HEK293T (cell line): ENCODE measurements at regions not wholly inside any gene's neighbourhood (a gene's known extent, or its start where the extent isn't known, plus 50 kb on each side); places are given as distances from the start of the nearest gene placed in this dataset.

Experiments used
- CTCF ChIA-PET: fragments of 350-600 bp; formaldehyde crosslinking; extraction: SDS; loops from one replicate; lab custom pipeline; 2021; ENCODE audit warnings: antibody characterized with exemption, inconsistent platforms; lab: Yijun Ruan, JAX
- POLR2A ChIA-PET: fragments of 350-600 bp; formaldehyde crosslinking; extraction: SDS; loops from one replicate; lab custom pipeline; 2020; ENCODE audit warnings: antibody characterized with exemption, inconsistent platforms; lab: Yijun Ruan, JAX
- DNase-seq: peaks from one replicate; pipeline ENCODE4 v3.0.0; 2012; ENCODE audit warnings: mixed read lengths; ENCODE audit errors: extremely low spot score
- ARNT ChIP-seq: fragments of 450-650 bp; IDR thresholded peaks from 2 replicates; pipeline ENCODE4 v1.6.1; 2017; ENCODE audit warnings: mild to moderate bottlenecking
- BHLHE40 ChIP-seq: fragments of 450-650 bp; IDR thresholded peaks from 2 replicates; pipeline ENCODE4 v1.6.1; 2016; ENCODE audit warnings: mild to moderate bottlenecking, moderate library complexity, borderline replicate concordance
- CTBP1 ChIP-seq: fragments of 450-650 bp; IDR thresholded peaks from 2 replicates; pipeline ENCODE4 v1.6.1; 2016; ENCODE audit warnings: borderline replicate concordance
- ELF4 ChIP-seq: fragments of 450-650 bp; IDR thresholded peaks from 2 replicates; pipeline ENCODE4 v1.6.1; 2017; ENCODE audit warnings: antibody characterized with exemption
- FOXA1 ChIP-seq: fragments of 450-650 bp; IDR thresholded peaks from 2 replicates; pipeline ENCODE4 v1.6.1; 2016; ENCODE audit warnings: mild to moderate bottlenecking
- FOXK2 ChIP-seq: fragments of 450-650 bp; IDR thresholded peaks from 2 replicates; pipeline ENCODE4 v1.6.1; 2016; ENCODE audit warnings: mild to moderate bottlenecking
- FOXM1 ChIP-seq: fragments of 450-650 bp; IDR thresholded peaks from 2 replicates; pipeline ENCODE4 v1.6.1; 2017; ENCODE audit warnings: mild to moderate bottlenecking, borderline replicate concordance
- HDGF ChIP-seq: fragments of 450-650 bp; IDR thresholded peaks from 2 replicates; pipeline ENCODE4 v1.6.1; 2017; ENCODE audit warnings: antibody characterized with exemption, borderline replicate concordance
- L3MBTL2 ChIP-seq: fragments of 450-650 bp; conservative IDR thresholded peaks from 2 replicates; pipeline ENCODE4 v1.6.1; 2016; ENCODE audit warnings: mild to moderate bottlenecking
- LEF1 ChIP-seq: fragments of 450-650 bp; IDR thresholded peaks from 2 replicates; pipeline ENCODE4 v1.6.1; 2017; ENCODE audit warnings: mild to moderate bottlenecking, borderline replicate concordance
- NFRKB ChIP-seq: fragments of 450-650 bp; IDR thresholded peaks from 2 replicates; pipeline ENCODE4 v1.6.1; 2016; ENCODE audit warnings: mild to moderate bottlenecking, moderate library complexity
- SP1 ChIP-seq: fragments of 450-650 bp; IDR thresholded peaks from 2 replicates; pipeline ENCODE4 v1.6.1; 2017
- SUZ12 ChIP-seq: fragments of 450-650 bp; IDR thresholded peaks from 2 replicates; pipeline ENCODE4 v1.6.1; 2016; ENCODE audit warnings: mild to moderate bottlenecking
- TARDBP ChIP-seq: fragments of 450-650 bp; IDR thresholded peaks from 2 replicates; pipeline ENCODE4 v1.6.1; 2016
- ZNF384 ChIP-seq: fragments of 450-650 bp; IDR thresholded peaks from 2 replicates; pipeline ENCODE4 v1.6.1; 2016
- TF ChIP-seq, protein P1 (sequence below): fragments of 450-650 bp; IDR thresholded peaks from 2 replicates; pipeline ENCODE4 v1.6.1; 2016

DNA sequence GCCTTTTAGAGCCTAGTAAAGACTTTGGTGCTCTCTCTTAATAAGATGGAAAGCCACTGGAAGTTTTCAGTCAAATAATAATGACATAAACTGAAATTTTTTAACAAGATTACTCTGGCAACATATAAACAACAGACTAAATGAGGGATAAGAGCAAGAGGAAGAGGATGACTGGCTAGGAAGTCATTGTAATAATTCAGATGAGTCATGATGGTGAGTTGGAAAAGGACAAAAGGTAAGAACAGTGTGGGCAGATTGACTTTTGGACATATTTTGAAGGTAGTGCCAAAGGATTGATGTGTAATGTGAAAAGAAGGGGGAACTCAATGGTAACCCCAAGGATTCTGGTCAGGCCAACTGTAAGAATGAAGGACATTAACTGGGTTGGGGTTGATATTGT lies 310.3 kb downstream of the NOL4 start:
- POLR2A ChIA-PET: no interaction called here
- no peak for DNase-seq
- CTCF ChIA-PET: no interaction called here
- no peak for TF ChIP-seq TARDBP
- no peak for TF ChIP-seq L3MBTL2
- no peak for TF ChIP-seq BHLHE40
- TF ChIP-seq FOXM1: no peak
- no peak for TF ChIP-seq NFRKB
- TF ChIP-seq SP1: no peak
- TF ChIP-seq FOXK2: no peak
- no peak for TF ChIP-seq LEF1
- no peak for TF ChIP-seq ELF4
- TF ChIP-seq, protein P1, sequence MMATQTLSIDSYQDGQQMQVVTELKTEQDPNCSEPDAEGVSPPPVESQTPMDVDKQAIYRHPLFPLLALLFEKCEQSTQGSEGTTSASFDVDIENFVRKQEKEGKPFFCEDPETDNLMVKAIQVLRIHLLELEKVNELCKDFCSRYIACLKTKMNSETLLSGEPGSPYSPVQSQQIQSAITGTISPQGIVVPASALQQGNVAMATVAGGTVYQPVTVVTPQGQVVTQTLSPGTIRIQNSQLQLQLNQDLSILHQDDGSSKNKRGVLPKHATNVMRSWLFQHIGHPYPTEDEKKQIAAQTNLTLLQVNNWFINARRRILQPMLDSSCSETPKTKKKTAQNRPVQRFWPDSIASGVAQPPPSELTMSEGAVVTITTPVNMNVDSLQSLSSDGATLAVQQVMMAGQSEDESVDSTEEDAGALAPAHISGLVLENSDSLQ: no peak
- no peak for TF ChIP-seq CTBP1
- TF ChIP-seq FOXA1: no peak
- TF ChIP-seq SUZ12: no peak

DNA sequence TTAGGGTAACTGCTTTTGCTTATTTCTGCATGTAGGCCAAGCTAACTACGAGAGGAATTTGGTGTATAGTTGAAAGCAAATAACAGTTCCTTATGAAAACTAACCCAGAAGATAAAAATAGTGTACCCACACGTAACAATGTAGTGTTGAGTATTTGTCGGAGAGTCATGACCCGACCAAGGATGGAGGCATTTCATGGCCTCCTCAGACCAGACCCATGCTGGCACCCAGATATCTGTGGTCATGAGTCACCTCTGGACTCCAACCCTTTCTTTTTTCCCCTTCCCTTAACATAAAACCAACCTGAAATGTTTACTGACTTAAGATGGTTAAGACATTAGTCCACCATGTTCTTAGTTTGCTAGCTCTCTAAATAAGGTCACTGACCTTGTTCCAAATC lies 318.7 kb downstream of the NOL4 start:
- ChIA-PET POLR2A (no interaction called here), CTCF (no interaction called here)
- TF ChIP-seq FOXM1 (no peak), CTBP1 (no peak), ZNF384 (no peak), LEF1 (no peak), BHLHE40 (no peak), SP1 (no peak), FOXA1 (no peak), ARNT (no peak), ELF4 (no peak), NFRKB (no peak), TARDBP (no peak), SUZ12 (no peak), FOXK2 (no peak), L3MBTL2 (no peak), HDGF (no peak)
- TF ChIP-seq, protein P1: no peak
- DNase-seq: no peak

DNA sequence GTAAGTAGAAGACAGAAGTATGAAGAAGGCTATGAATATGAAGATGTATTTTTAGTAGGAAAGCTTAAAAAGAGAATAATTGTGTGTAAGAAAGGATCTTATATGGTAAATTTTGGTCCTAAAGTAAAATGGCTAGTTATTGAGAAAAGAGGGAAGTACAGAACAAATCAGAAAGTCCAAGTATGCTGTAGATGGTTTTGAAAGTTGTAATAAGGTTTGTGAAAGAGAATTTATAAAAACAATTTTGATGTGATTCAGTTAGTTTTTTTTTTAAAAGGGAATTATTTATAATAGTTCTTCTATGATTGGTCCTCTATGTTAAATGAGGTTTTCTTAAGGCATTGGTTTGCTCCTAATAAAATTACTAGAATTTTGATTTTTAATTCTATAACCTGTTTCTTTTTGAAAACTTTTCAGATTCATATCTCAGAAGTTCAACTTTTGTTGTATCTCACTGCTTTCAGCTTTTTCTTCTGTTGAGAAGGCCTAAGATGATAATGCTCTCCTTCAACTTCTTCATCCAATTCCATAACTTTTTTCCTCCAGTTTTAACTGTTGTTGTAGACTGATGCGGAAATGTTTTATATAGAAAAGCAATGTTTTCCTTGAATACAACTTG lies 322.7 kb downstream of the NOL4 start:
- TF ChIP-seq CTBP1 (no peak), FOXK2 (no peak), LEF1 (no peak), SUZ12 (no peak), NFRKB (no peak), ZNF384 (no peak), TARDBP (no peak), ELF4 (no peak), L3MBTL2 (no peak), SP1 (no peak), FOXA1 (no peak), ARNT (no peak), FOXM1 (no peak)
- TF ChIP-seq, protein P1: no peak
- DNase-seq: no peak
- ChIA-PET POLR2A (no interaction called here), CTCF (no interaction called here)

DNA sequence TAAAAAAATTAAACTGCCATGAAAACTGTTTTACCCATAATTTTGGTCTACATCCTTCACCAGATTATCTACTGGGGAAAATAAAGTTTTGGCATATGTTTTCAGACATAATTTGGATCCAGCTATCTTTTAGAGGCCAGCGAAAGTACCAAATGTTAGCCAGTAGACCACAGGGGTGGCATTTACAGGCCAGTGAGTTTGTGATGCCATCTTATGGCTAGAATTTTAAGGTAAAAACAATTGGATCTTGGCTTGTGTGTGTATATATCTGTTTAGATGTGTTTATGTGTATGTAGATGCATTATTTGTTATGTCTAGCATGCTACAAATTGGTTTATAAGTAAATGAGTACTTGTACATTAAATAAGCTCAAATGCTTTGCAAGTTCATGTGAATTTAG lies 322.6 kb downstream of the ASXL3 start:
- DNase-seq: no peak
- CTCF ChIA-PET: no interaction called here
- TF ChIP-seq FOXM1 (no peak), SP1 (no peak), ELF4 (no peak), FOXK2 (no peak), LEF1 (no peak), ZNF384 (no peak), SUZ12 (no peak), FOXA1 (no peak), BHLHE40 (no peak), NFRKB (no peak)
- POLR2A ChIA-PET: no interaction called here

DNA sequence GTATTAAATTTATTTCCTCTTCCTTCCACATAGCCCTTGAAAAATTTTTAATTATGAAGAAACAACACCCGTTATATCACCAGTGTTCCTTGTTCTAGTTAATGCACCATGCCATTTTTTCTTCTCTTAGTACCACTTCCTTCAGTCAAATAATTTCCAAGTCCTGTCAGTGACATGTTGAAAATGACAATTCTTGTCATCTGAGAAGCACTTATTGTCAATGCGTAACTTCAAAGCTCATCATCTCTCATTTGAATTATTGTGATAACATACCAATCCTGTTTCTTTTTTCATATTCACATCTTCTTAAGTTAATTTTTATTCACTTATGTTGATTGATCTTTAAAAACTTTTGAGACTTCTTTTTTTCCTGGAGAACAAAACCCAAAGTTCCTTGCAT lies 320.4 kb downstream of the ASXL3 start:
- POLR2A ChIA-PET: no interaction called here
- CTCF ChIA-PET: interaction anchor here (0.6 kb wide), 1 partner anchor 57 kb away, joined by 3 read pairs; no protein-coding TSS in a partner anchor
- no peak for DNase-seq
- TF ChIP-seq L3MBTL2 (no peak), SUZ12 (no peak), ZNF384 (no peak), CTBP1 (no peak), FOXA1 (no peak), BHLHE40 (no peak), HDGF (no peak), TARDBP (no peak), FOXK2 (no peak), SP1 (no peak), ELF4 (no peak), FOXM1 (no peak)
- TF ChIP-seq, protein P1: no peak

DNA sequence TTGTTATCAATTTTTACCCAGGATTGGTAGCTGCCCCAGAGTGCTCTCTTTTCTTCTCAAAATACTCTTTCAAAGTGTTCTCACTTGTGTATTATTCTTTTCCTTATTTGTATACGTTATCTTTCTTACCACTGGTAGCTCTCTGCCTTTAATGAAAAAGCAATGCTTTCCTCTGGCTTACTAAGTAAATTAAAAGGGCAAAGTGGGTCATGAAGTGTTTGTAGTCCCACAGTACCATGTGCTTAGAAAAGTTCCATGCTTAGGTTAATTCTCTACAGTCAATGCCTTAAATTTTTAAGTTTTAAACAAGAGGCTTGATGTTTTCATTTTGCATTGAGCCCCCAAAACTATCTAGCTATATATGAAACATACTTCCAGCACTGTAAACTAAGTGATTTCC lies 300.2 kb downstream of the ASXL3 start:
- POLR2A ChIA-PET: no interaction called here
- TF ChIP-seq ELF4 (no peak), LEF1 (no peak), FOXM1 (no peak)
- TF ChIP-seq, protein P1: no peak
- DNase-seq: no peak
- CTCF ChIA-PET: no interaction called here
